HG03139 (cell line): ENCODE measurements at regions not wholly inside any gene's neighbourhood (a gene's known extent, or its start where the extent isn't known, plus 50 kb on each side); places are given as distances from the start of the nearest gene placed in this dataset.
"Not testable (repeated sequence)": the region's sequence is repeated elsewhere in the genome, so short reads cannot be mapped to it uniquely, and the experiment has no call there.

Source experiments
- ATAC-seq: cut with Tn5 transposase; IDR thresholded peaks from one replicate; pipeline ENCODE4 v1.9.1; 2021; ENCODE audit not compliant: unreplicated experiment

GRCh38 chr5:92662741-92663140, 918.3 kb downstream of the NR2F1-AS1 start:
- no peak for ATAC-seq

DNA sequence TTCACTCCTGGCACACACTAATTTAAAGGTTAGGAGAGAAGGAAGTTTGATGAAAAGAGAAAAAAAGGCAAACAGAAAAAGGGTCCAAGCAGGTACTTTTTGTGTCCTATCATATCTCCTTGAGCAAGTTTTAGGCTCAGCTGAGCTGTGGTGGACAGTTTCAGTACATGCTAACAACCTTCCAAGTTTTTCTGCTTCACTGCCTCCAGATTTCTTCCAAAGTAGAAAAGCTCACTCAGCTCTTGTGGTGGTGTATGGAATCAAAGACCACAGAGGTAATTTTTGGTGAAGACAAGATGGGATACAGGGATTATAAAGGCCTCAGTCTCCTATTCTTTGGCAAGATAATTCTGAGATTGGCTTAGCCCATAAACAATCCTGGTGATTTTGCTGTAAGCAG, 921.8 kb downstream of the NR2F1-AS1 start:
- ATAC-seq = no peak

DNA sequence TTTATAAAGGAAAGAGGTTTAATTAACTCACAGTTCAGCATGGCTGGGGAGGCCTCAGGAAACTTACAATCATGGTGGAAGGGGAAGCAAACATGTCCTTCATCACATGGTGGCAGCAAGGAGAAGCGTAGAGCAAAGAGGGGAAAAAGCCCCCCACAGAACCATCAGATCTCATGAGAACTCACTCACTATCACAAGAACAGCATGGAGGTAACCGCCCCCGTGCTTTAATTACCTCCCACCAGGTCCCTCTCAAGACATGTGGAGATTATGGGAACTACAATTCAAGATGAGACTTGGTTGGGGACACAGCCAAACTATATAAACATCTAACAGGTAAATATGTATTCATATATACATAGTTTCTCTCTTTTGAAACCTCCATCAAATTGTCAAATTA, 926.4 kb downstream of the NR2F1-AS1 start:
- ATAC-seq = not testable (repeated sequence)

- no peak for ATAC-seq
These were observed 927.1 kb downstream of the NR2F1-AS1 start for GRCh38 chr5:92653730-92654461.

DNA sequence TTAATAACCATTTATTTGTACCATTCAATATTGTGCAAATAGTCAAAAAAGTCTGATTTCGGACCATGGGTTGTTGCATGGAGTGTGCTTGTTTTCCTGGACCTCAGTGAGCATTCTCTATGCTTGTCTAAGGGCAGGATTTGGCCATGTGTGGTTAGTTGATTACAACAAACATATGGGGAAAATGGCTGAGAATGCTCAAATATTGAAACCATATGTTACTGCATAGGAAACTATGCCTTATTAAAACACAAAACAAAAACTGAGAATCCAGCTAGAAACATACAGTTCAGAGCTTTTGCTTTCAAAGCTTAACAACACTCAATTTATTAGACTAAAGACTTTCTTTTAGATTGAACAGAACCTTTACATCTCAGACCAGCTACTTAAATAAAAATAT, 928.3 kb downstream of the NR2F1-AS1 start:
- no peak for ATAC-seq

DNA sequence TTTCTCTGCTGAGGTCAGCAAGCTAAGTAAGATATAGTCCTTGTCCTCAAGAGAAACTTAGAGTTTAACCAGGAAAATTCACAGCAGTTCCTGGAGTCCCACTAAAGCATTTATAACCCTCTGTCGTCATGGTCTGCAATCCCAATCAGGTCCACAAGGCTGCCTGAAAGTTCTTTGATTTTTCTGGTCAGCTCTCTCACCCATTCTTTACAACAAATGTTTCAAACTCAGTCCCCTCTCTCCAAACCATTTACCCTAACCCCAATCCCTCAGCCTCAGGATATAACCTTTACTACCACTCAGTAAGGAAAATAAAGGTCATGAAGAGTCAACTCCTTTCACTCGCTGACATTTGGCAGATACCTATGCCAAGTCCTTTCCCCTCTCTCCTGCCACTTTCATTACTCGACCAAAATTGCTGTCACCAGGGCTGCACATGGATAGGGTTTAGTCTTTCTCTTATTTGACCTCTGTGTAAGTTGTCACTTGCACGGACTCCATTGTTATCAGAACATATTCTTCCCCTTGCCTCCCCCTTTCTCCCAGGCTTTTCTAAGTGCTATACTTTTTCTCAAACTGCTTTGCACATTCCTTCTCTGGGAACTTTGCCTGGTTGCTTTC, 936.6 kb downstream of the NR2F1-AS1 start:
- ATAC-seq = no peak

DNA sequence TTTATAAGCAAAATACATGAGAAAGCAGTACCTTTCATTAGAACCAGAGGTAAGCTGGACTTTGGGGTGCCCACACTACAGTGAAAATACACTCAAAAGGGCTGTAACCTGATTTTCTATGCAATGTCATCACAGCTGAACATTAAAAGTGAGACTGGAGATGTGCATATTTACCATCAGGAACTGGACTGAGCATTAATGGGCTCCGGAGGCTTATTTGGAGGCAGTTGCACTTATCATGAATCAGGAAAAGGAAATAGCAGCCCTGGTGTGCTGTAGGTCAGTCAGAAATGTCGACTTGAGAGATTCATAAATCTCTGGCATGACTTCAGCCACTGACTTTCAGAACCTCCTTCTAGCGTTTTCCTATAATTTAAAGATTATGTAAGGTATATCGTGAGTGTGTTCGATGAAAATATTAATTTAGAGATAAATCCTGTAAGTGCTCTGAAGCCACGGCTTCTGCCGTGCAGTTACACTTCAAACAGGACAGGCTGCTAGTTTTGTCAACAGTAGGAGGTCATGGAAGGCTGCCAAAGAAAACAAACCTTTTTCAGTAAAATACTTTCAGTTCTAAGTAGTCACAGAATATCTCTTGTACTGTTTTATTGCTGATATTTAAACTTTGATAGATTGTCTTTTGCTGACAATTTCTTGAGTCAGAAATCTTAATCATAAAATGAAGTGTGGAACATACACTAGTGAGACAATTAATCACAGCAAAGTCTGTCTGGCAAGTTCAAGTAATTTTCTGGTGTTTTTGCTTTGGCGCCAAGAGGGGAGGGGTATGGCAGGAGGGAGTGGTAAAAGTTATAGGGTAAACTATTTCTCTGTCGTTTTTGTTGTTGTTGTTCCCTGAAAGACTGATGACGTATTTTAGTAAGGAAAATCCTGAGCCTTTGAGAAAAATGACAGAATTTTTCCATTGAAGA, 939.7 kb downstream of the NR2F1-AS1 start:
- ATAC-seq = no peak

DNA sequence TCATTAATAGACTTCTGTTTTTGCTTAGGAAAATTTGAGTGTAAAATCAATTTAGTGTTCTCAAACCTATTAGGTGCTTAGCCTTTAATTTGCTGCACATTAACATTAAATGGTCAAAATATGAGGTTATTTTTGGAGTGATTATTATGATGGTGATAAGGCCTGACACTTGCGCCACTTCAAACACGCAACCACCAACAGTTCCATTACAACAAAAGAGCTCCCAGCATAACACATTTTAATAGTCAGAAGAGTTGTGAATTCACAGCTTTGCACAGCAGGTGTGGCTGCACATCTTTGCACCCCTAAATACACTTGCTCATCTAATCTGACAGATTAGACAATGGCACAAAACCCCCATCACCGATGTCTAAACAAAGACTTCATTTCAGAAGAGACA, 940.7 kb downstream of the NR2F1-AS1 start:
- no peak for ATAC-seq

DNA sequence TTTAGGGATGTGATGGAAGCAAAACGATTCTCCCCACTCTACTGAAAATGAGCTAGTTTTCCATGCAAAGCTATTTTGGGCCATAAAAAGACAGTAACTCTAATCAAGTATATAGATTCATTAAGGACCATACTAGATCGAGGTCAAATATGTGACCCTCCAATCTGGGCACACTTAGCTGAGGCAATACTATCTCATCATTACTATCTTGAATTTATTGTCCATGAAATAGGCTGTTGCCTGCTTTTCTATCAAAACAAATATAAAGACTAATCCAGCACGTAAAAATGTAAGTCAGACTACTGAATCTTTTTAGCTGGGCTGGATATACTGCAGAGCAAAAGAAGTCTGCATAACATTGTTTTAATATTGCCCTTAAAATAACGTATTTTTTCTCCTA, 943.1 kb downstream of the NR2F1-AS1 start:
- ATAC-seq = no peak

- no peak for ATAC-seq
These were observed 943.8 kb downstream of the NR2F1-AS1 start for GRCh38 chr5:92637247-92637646.

DNA sequence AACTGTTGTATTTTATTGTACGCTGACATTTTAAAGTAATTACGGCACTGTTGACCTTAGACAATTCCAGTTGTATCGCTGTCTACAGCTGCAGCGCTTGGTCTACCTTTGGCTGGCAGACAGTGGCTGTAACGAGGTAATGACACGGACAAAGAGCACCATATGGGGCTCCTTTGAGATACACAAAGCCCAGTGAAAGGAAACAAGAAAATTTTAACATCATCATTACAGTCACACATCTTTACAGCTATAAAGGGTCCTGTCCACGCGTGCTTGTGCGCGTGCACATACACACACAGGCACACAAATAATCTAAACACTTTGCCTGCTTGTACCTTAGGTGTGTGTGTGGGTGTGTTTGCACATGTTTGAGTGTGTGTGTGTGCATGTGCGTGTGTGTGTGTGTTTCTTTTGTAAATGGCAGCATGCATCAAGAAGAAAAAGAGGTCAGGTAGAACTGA, 946.0 kb downstream of the NR2F1-AS1 start:
- ATAC-seq = no peak

DNA sequence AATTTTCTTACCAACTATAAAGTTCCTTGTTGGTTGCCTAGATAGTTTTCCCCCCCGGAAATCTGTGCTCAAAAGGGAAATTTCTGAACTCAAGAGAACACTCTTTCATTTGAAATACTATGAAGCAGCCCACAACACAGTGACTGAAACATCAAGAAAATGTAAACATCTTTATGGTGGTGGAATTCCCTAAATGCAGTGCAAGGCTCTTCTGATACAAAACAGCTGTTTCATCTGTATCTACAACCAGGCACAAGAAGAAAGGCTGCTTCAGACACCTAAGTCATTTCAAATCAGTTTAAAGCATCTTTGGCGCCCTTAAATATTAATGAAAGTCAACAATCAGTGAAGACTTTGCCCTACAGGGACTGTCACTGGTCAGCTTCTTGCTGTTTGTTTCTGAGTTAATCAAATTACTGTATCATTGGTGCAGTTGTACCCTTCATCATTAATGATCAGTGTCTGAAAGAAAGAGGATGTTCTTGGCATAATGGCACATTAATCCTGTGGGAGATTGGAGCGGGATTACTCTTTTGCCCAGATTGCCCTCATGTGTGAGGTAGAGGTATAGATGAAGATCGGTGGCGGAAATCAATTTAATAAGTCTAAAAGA, 947.0 kb downstream of the NR2F1-AS1 start:
- ATAC-seq = no peak

GRCh38 chr5:92633176-92633575, 947.8 kb downstream of the NR2F1-AS1 start:
- ATAC-seq = no peak

DNA sequence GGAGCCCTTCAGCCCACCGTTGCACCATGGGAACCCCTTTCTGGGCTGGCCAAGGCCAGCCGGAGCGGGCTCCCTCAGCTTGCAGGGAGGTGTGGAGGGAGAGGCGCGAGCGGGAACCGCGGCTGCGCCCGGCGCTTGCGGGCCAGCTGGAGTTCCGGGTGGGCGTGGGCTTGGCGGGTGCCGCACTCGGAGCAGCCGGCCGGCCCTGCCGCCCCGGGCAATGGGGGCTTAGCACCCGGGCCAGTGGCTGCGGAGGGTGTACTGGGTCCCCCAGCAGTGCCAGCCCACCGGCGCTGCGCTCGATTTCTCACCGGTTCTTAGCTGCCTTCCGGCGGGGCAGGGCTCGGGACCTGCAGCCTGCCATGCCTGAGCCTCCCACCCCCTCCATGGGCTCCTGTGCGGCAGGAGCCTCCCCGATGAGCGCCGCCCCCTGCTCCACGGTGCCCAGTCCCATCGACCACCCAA, 949.8 kb downstream of the NR2F1-AS1 start:
- not testable (repeated sequence) for ATAC-seq

DNA sequence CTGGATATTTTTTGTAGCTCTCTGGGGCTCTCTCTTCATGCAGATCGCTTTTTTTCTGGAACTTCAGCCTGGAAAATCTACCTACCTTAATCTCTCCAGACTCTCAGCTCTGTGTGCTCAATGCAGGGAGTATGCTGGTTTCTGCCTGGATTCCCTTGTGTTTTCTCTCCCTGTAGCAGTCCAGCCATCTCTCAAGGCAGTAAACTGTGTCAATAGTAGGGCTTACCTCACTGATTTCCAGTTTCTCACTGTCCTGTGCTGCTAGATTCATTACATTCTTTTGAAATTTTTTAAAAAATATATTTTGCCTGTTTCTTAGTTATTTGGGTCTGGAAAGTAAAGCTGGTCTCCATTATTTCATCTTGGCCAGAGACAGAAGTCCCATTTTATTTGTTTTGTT, 951.4 kb downstream of the NR2F1-AS1 start:
- no peak for ATAC-seq

DNA sequence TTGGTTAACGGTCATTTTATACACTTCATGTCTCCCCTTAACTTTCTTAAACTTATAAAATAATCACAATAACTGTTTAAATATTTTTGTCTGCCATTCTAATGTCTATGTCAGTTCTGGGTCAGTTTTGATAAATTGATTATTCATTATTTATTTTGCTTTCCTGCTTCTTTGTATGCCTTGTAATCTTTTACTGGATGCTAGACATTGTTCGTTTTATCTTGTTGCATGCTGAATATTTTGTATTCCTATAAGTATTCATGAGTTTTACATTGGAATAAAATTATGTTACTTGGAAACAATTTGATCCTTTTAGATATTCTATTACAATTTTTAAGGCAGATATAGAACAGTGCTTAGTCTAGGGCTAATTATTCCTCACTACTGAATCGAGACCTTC, 952.0 kb downstream of the NR2F1-AS1 start:
- no peak for ATAC-seq

- ATAC-seq = no peak
These were observed 953.8 kb downstream of the NR2F1-AS1 start for GRCh38 chr5:92627186-92627585.

DNA sequence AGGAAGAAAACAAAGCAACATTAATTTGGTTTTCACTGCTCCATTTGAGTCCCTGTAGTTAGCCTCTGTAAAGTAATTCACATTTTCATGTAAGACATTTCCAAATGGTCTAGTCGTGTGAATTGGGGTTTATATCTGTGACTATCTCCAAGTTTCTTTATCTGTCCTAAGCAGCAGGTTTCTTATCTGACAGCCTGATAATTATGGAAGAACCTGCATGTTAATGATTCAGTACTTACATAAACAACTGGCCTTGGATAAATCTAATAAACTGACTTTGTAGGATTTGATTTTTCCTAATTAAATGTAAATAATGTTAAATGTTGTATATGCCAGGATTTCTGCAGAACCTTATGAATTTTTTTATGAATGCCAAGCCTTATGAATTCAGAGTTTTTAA, 964.9 kb downstream of the NR2F1-AS1 start:
- ATAC-seq = no peak

GRCh38 chr5:92613546-92613945, 967.5 kb downstream of the NR2F1-AS1 start:
- ATAC-seq = no peak

- ATAC-seq = not testable (repeated sequence)
These were observed 970.6 kb downstream of the NR2F1-AS1 start for GRCh38 chr5:92610435-92610834.

GRCh38 chr5:92605591-92605990, 975.4 kb downstream of the NR2F1-AS1 start:
- no peak for ATAC-seq
